SK-N-SH (cell line): ENCODE measurements at regions not wholly inside any gene's neighbourhood (a gene's known extent, or its start where the extent isn't known, plus 50 kb on each side); places are given as distances from the start of the nearest gene placed in this dataset.

Experiments
- SMC3 ChIP-seq: IDR thresholded peaks from 2 replicates; pipeline ENCODE4 v1.6.1; 2012; ENCODE audit warnings: low read depth, low read length, improper control_type of control experiment
- TAF1 ChIP-seq: IDR thresholded peaks from 2 replicates; pipeline ENCODE4 v1.6.1; 2012; ENCODE audit warnings: low read depth, mild to moderate bottlenecking, low read length, moderate library complexity, borderline replicate concordance
- YY1 ChIP-seq: IDR thresholded peaks from 2 replicates; pipeline ENCODE4 v1.4.0; 2012; ENCODE audit warnings: low read depth, mild to moderate bottlenecking
- TF ChIP-seq, protein P1 (sequence below): fragments of 200-600 bp; sonication (generic); IDR thresholded peaks from 2 replicates; pipeline ENCODE4 v1.6.1; 2017; ENCODE audit warnings: antibody characterized with exemption, mild to moderate bottlenecking, moderate library complexity

DNA sequence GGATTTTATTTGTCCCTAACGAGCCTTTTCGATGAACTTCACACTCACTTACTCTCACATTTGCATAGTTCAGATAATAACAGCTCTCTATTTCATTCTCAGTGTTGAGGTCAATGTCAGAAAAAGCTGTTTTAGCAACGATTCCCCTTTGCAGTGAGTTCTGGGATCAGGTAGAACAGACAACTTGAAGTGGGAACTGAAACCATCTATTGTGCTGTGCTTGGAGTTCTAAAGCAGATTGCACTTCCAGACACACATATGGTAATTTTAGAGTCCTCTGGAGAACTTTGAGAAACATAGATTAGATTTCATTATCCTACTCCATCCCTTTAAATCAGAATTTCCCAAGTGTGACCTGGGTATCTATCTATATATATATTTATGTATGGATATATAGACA lies 124.6 kb upstream of the BLID start:
- TF ChIP-seq, protein P1, sequence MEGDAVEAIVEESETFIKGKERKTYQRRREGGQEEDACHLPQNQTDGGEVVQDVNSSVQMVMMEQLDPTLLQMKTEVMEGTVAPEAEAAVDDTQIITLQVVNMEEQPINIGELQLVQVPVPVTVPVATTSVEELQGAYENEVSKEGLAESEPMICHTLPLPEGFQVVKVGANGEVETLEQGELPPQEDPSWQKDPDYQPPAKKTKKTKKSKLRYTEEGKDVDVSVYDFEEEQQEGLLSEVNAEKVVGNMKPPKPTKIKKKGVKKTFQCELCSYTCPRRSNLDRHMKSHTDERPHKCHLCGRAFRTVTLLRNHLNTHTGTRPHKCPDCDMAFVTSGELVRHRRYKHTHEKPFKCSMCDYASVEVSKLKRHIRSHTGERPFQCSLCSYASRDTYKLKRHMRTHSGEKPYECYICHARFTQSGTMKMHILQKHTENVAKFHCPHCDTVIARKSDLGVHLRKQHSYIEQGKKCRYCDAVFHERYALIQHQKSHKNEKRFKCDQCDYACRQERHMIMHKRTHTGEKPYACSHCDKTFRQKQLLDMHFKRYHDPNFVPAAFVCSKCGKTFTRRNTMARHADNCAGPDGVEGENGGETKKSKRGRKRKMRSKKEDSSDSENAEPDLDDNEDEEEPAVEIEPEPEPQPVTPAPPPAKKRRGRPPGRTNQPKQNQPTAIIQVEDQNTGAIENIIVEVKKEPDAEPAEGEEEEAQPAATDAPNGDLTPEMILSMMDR: no peak
- no peak for TF ChIP-seq YY1
- no peak for TF ChIP-seq SMC3
- no peak for TF ChIP-seq TAF1
